Panc1 (cell line): ENCODE measurements at regions not wholly inside any gene's neighbourhood (a gene's known extent, or its start where the extent isn't known, plus 50 kb on each side); places are given as distances from the start of the nearest gene placed in this dataset.

Experiments used
- CTCF ChIP-seq: fragments of 450-650 bp; IDR thresholded peaks from 2 replicates; pipeline ENCODE4 v1.5.1; 2017; ENCODE audit warnings: mild to moderate bottlenecking
- POLR2AphosphoS5 ChIP-seq: IDR thresholded peaks from 2 replicates; pipeline ENCODE4 v1.6.1; 2012; ENCODE audit warnings: mild to moderate bottlenecking, low read depth, low read length, moderate library complexity
- REST ChIP-seq, 2 experiments: IDR thresholded peaks; 2 replicates each; pipeline ENCODE4 v1.6.1; 2011 to 2012; ENCODE audit warnings: low read depth in 2 of 2, control low read depth in 1 of 2, low read length in 1 of 2, mild to moderate bottlenecking in 1 of 2, moderate library complexity in 1 of 2; ENCODE audit not compliant: insufficient read depth in 1 of 2
- SIN3A ChIP-seq: IDR thresholded peaks from 2 replicates; pipeline ENCODE4 v1.6.1; 2012; ENCODE audit warnings: low read depth, mild to moderate bottlenecking, low read length, moderate library complexity, borderline replicate concordance; ENCODE audit not compliant: insufficient read depth
- TCF7L2 ChIP-seq: IDR thresholded peaks from 2 replicates; pipeline ENCODE4 v1.6.1; 2011; ENCODE audit warnings: mild to moderate bottlenecking, low read depth, low read length, inconsistent platforms

GRCh38 chr22:35195821-35196220 is 61.5 kb upstream of the HMGXB4 start:
- no peak for TF ChIP-seq POLR2AphosphoS5
- no peak for TF ChIP-seq CTCF
- TF ChIP-seq TCF7L2, result no peak
- no peak for TF ChIP-seq REST (IDR thresholded peaks at IDR 0.05; ENCODE audit: insufficient read depth in 1 of 2, low read depth in 2 of 2, low read length in 1 of 2)
- no peak for TF ChIP-seq SIN3A
